ENCODE measurements at regions not wholly inside any gene's neighbourhood (a gene's known extent, or its start where the extent isn't known, plus 50 kb on each side); places are given as distances from the start of the nearest gene placed in this dataset.

DNA sequence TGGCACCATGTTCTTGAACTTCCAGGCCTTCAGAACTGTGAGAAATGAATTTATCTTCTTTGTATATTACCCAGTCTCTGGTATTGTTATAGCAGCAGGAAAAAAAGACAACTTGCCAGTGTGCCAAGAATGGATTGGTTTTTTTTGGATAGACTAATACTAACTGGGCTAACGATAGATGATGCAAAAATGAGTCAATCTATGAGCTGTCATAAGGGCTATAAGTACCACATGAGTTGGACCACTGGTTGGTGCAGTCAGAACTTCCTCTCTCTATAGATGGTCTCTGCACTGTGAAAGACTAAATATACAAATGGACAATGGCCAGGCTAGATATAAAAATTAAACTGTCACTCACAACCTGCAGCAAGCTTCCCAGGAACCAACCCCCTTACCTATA, 87.6 kb upstream of the COL21A1 start:
- H3K4me1 ChIP-seq: no peaks in the 10 kb centered on the region
- DNase-seq: no peak
- WGBS, 2 donors: 90 to 94% methylated on average over 1 of the region's 1 CpG
- intact Hi-C loops (cut with DNase I; ENCODE audit: low total_unique reads): no loop called here
- H3K4me3 ChIP-seq: no peak overlapping the region
- H3K36me3 ChIP-seq (ENCODE audit: low read depth, missing control alignments): no peaks in the 10 kb centered on the region
- no peaks in the 10 kb centered on the region for H3K9me3 ChIP-seq
- no peaks in the 10 kb centered on the region for H3K27me3 ChIP-seq
- TF ChIP-seq POLR2A (IDR thresholded peaks at IDR 0.05): no peak
- TF ChIP-seq, protein P1, sequence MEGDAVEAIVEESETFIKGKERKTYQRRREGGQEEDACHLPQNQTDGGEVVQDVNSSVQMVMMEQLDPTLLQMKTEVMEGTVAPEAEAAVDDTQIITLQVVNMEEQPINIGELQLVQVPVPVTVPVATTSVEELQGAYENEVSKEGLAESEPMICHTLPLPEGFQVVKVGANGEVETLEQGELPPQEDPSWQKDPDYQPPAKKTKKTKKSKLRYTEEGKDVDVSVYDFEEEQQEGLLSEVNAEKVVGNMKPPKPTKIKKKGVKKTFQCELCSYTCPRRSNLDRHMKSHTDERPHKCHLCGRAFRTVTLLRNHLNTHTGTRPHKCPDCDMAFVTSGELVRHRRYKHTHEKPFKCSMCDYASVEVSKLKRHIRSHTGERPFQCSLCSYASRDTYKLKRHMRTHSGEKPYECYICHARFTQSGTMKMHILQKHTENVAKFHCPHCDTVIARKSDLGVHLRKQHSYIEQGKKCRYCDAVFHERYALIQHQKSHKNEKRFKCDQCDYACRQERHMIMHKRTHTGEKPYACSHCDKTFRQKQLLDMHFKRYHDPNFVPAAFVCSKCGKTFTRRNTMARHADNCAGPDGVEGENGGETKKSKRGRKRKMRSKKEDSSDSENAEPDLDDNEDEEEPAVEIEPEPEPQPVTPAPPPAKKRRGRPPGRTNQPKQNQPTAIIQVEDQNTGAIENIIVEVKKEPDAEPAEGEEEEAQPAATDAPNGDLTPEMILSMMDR (IDR thresholded peaks at IDR 0.05): no peak
- no peak overlapping the region for H3K27ac ChIP-seq

DNA sequence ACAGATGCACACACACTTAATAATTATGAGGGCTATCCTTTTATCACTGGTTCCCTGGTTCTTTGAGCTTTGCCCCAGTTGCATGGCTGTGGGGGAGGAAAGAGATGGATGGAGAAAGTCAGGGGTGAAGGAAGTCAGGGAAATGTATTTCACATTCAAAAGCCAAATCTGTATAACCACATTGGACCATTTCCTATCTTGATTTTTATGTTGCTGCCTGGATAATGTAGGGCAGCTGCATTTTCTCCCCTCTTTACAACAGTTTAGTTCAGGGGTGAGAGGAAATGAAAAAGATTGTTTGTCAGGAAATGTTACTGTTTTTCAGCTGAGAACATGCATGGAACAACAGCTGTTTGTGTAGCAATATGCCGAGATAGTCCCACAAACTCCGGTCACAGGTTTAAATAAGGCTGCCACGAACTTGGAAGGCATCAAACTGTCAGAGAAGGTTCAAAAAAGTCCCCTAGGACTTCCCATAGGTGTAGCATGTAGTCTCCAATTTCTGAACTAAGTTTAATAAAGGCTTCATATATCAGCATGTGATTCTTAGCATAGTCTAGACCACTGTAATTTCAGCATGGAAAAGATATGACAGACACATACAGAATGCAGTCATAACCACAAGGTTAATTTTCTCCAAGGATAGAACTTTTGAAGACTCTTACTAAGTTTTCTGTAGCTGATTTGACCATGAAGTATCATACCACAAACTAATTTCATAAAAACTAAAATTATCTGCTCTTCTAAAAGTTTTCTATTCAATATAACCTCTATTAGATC, 82.1 kb upstream of the COL21A1 start:
- Histone ChIP-seq H3K27ac (no peak overlapping the region), H3K9me3 (no peaks in the 10 kb centered on the region), H3K4me3 (no peak overlapping the region), H3K36me3 (ENCODE audit: low read depth, missing control alignments) (no peaks in the 10 kb centered on the region), H3K4me1 (no peaks in the 10 kb centered on the region), H3K27me3 (no peaks in the 10 kb centered on the region)
- WGBS, 2 donors: 17 to 33% methylated on average over 3 of the region's 3 CpGs
- TF ChIP-seq POLR2A (IDR thresholded peaks at IDR 0.05): no peak
- TF ChIP-seq, protein P1 (IDR thresholded peaks at IDR 0.05): no peak
- no peak for DNase-seq
- intact Hi-C loops (cut with DNase I; ENCODE audit: low total_unique reads): no loop called here

DNA sequence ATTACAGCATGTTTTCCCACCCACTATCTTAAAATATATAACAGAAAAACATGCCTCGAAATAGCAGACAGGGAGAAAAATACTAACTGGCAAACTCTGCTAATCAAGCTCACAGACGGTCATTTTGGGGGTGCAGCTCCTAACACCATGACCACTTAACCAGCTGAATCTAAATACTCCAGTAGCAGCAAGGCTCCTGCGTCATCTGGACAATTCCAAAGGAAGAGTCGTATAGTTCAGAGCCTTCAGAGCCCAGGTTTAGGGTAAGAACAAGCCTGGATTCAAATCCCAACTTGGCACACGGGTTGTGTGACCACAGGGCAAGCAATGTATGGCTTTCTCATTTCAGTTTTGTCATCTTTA, 81.3 kb upstream of the COL21A1 start:
- intact Hi-C loops (cut with DNase I; ENCODE audit: low total_unique reads): no loop called here
- Histone ChIP-seq H3K36me3 (ENCODE audit: low read depth, missing control alignments) (no peaks in the 10 kb centered on the region), H3K4me3 (no peak overlapping the region), H3K4me1 (no peaks in the 10 kb centered on the region), H3K27ac (no peak overlapping the region), H3K27me3 (no peaks in the 10 kb centered on the region), H3K9me3 (no peaks in the 10 kb centered on the region)
- no peak for DNase-seq
- TF ChIP-seq, protein P1 (IDR thresholded peaks at IDR 0.05): no peak
- no peak for TF ChIP-seq POLR2A (IDR thresholded peaks at IDR 0.05)
- 70 to 78% methylated on average over 5 of the region's 5 CpGs for WGBS, 2 donors

DNA sequence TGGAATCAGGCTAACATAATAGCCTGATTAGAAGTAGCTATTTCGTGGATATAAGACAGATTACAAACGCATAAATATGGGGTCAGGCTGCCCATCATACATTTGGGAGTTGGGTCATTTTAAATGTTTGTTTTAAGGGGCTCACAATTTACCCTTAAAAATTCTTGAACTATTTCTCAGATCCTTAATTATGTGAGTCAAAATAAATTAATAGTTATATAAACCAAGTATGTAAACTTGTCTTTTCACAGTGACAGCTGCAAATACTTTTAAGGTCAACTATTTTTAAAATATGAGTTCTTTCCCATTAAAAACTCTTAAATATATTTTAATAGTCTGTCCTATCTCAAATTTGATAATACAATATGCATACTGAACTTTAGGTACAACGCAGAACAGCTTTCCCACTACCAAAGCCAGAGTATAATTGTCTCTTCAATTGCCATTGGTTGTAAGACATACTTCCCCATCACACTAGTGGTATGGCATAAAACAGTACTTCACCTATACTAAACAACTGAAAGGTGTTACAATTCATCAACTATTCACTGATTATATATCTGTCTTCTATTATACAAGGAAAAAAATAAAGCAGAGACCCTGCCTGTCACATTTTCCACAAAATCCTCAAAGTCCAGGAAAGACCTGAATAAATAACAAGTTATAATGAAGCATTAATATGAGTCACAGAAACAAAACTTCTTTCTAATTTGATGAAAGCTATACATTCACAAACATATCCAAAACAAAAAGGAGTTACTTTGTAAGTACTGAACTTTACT, 80.8 kb upstream of the COL21A1 start:
- Histone ChIP-seq H3K4me3 (no peak overlapping the region), H3K36me3 (ENCODE audit: low read depth, missing control alignments) (no peaks in the 10 kb centered on the region), H3K4me1 (no peaks in the 10 kb centered on the region), H3K27ac (no peak overlapping the region), H3K9me3 (no peaks in the 10 kb centered on the region), H3K27me3 (no peaks in the 10 kb centered on the region)
- TF ChIP-seq POLR2A (IDR thresholded peaks at IDR 0.05): no peak
- TF ChIP-seq, protein P1 (IDR thresholded peaks at IDR 0.05): no peak
- no peak for DNase-seq
- 62 to 64% methylated on average over 3 of the region's 3 CpGs for WGBS, 2 donors
- intact Hi-C loops (cut with DNase I; ENCODE audit: low total_unique reads): no loop called here
